H9 (cell line): ENCODE measurements at regions not wholly inside any gene's neighbourhood (a gene's known extent, or its start where the extent isn't known, plus 50 kb on each side); places are given as distances from the start of the nearest gene placed in this dataset.

Experiments used
- DNase-seq: peaks from one replicate; pipeline ENCODE4 v3.0.0-alpha.2; 2017
- H2AFZ ChIP-seq: one replicate; pipeline ENCODE4 v1.6.1; 2013; ENCODE audit warnings: mild to moderate bottlenecking, low read length, control low read depth, moderate library complexity
- H2AK5ac ChIP-seq: 2 replicates; pipeline ENCODE4 v1.6.1; 2013; ENCODE audit warnings: low read length, control low read depth, mixed read lengths; ENCODE audit not compliant: insufficient read length
- H2BK120ac ChIP-seq: one replicate; pipeline ENCODE4 v1.6.1; 2013; ENCODE audit warnings: low read depth, mild to moderate bottlenecking, low read length, control low read depth, inconsistent platforms; ENCODE audit not compliant: poor library complexity, severe bottlenecking
- H2BK12ac ChIP-seq: 2 replicates; pipeline ENCODE4 v1.6.1; 2013; ENCODE audit warnings: low read length, control low read depth, mixed read lengths, low read depth; ENCODE audit not compliant: insufficient read length
- H2BK15ac ChIP-seq: 2 replicates; pipeline ENCODE4 v1.6.1; 2013; ENCODE audit warnings: low read depth, low read length, control low read depth
- H2BK20ac ChIP-seq: one replicate; pipeline ENCODE4 v1.6.1; 2013; ENCODE audit warnings: low read depth, mild to moderate bottlenecking, low read length, control low read depth, inconsistent platforms; ENCODE audit not compliant: poor library complexity, severe bottlenecking
- H2BK5ac ChIP-seq: 2 replicates; pipeline ENCODE4 v1.6.1; 2013; ENCODE audit warnings: low read length, control low read depth, mixed read lengths; ENCODE audit not compliant: insufficient read length
- H3K14ac ChIP-seq: 2 replicates; pipeline ENCODE4 v1.6.1; 2013; ENCODE audit warnings: low read length, control low read depth; ENCODE audit not compliant: insufficient read depth
- H3K18ac ChIP-seq: 2 replicates; pipeline ENCODE4 v1.6.1; 2013; ENCODE audit warnings: low read depth, mild to moderate bottlenecking, mixed read lengths, low read length, control low read depth; ENCODE audit not compliant: insufficient read length
- H3K23ac ChIP-seq: 2 replicates; pipeline ENCODE4 v1.6.1; 2013; ENCODE audit warnings: low read length, control low read depth, mixed read lengths, low read depth; ENCODE audit not compliant: insufficient read length
- H3K23me2 ChIP-seq: 2 replicates; pipeline ENCODE4 v1.6.1; 2013; ENCODE audit warnings: low read depth, mild to moderate bottlenecking, mixed read lengths, low read length, control low read depth; ENCODE audit not compliant: insufficient read length, poor library complexity, severe bottlenecking
- H3K27ac ChIP-seq: 2 replicates; pipeline ENCODE4 v1.5.1; 2013; ENCODE audit warnings: low read length, control low read depth, mixed read lengths, low read depth; ENCODE audit not compliant: insufficient read length
- H3K27me3 ChIP-seq: 2 replicates; pipeline ENCODE4 v1.6.1; 2013; ENCODE audit warnings: low read length, control low read depth, inconsistent platforms; ENCODE audit not compliant: insufficient read depth
- H3K4ac ChIP-seq: 2 replicates; pipeline ENCODE4 v1.6.1; 2013; ENCODE audit warnings: low read depth, mild to moderate bottlenecking, control low read depth, inconsistent platforms, low read length, moderate library complexity
- H3K4me1 ChIP-seq: 2 replicates; pipeline ENCODE4 v1.6.1; 2013; ENCODE audit warnings: low read length, control low read depth, inconsistent platforms; ENCODE audit not compliant: insufficient read depth
- H3K4me2 ChIP-seq: 2 replicates; pipeline ENCODE4 v1.6.1; 2013; ENCODE audit warnings: low read length, control low read depth, mixed read lengths; ENCODE audit not compliant: insufficient read length, insufficient read depth
- H3K56ac ChIP-seq: 2 replicates; pipeline ENCODE4 v1.6.1; 2013; ENCODE audit warnings: low read depth, mild to moderate bottlenecking, mixed read lengths, low read length, control low read depth; ENCODE audit not compliant: insufficient read length
- H3K79me1 ChIP-seq: 2 replicates; pipeline ENCODE4 v1.6.1; 2013; ENCODE audit warnings: low read depth, mild to moderate bottlenecking, moderate library complexity, low read length, control low read depth, inconsistent platforms; ENCODE audit not compliant: insufficient read depth, poor library complexity, severe bottlenecking
- H3K79me2 ChIP-seq: 2 replicates; pipeline ENCODE4 v1.6.1; 2013; ENCODE audit warnings: low read length, control low read depth, inconsistent platforms; ENCODE audit not compliant: insufficient read depth
- H3K9ac ChIP-seq: 2 replicates; pipeline ENCODE4 v1.6.1; 2013; ENCODE audit warnings: low read length, control low read depth, mixed read lengths; ENCODE audit not compliant: insufficient read length; ENCODE audit errors: extremely low read depth
- H3K9me3 ChIP-seq: one replicate; pipeline ENCODE4 v1.6.1; 2013; ENCODE audit warnings: low read depth, low read length, inconsistent platforms; ENCODE audit not compliant: control insufficient read depth
- H3T11ph ChIP-seq: one replicate; pipeline ENCODE4 v1.6.1; 2013; ENCODE audit warnings: mild to moderate bottlenecking, low read length, control low read depth, inconsistent platforms
- H4K20me1 ChIP-seq: one replicate; pipeline ENCODE4 v1.6.1; 2013; ENCODE audit not compliant: control insufficient read depth, insufficient read length, insufficient read depth
- H4K5ac ChIP-seq: 2 replicates; pipeline ENCODE4 v1.6.1; 2013; ENCODE audit warnings: low read depth, mild to moderate bottlenecking, mixed read lengths, low read length, control low read depth; ENCODE audit not compliant: insufficient read length
- H4K8ac ChIP-seq: replicated peaks from 2 replicates; pipeline ENCODE4 v1.6.1; 2013; ENCODE audit warnings: low read length, control low read depth, mixed read lengths, low read depth; ENCODE audit not compliant: insufficient read length
- H4K91ac ChIP-seq: 2 replicates; pipeline ENCODE4 v1.6.1; 2013; ENCODE audit warnings: low read depth, mild to moderate bottlenecking, moderate library complexity, mixed read lengths, low read length, control low read depth; ENCODE audit not compliant: insufficient read length
- H3K27ac Mint-ChIP-seq, 3 experiments: 2 replicates in 2 of 3; 3 replicates in 1 of 3; pipeline ENCODE4 v1.8.0; 2020 to 2021; ENCODE audit warnings: mixed read lengths in 3 of 3, mild to moderate bottlenecking in 1 of 3, moderate library complexity in 1 of 3
- H3K27me3 Mint-ChIP-seq: 2 replicates; pipeline ENCODE4 v1.8.0; 2021; ENCODE audit warnings: low read depth, mild to moderate bottlenecking, moderate library complexity, mixed read lengths
- H3K36me3 Mint-ChIP-seq, 3 experiments: 2 replicates in 2 of 3; 3 replicates in 1 of 3; pipeline ENCODE4 v1.8.0; 2020 to 2021; ENCODE audit warnings: low read depth in 3 of 3, mixed read lengths in 3 of 3; ENCODE audit not compliant: insufficient read depth in 1 of 3
- H3K4me1 Mint-ChIP-seq, 2 experiments: 2 replicates each; pipeline ENCODE4 v1.8.0; 2020; ENCODE audit warnings: mixed read lengths in 2 of 2
- H3K4me3 Mint-ChIP-seq, 2 experiments: 2 replicates in 1 of 2; 3 replicates in 1 of 2; pipeline ENCODE4 v1.8.0; 2020 to 2021; ENCODE audit warnings: mild to moderate bottlenecking in 2 of 2, mixed read lengths in 2 of 2, moderate library complexity in 1 of 2
- H3K9me3 Mint-ChIP-seq, 2 experiments: 2 replicates in 1 of 2; 3 replicates in 1 of 2; pipeline ENCODE4 v1.8.0; 2020; ENCODE audit warnings: mild to moderate bottlenecking in 2 of 2, mixed read lengths in 2 of 2, moderate library complexity in 1 of 2
- whole genome bisulfite sequencing: extraction: QIAGEN DNeasy Blood & Tissue Kit; methylation state at CpG from one replicate; pipeline ENCODE4 v1.1.7; 2013; ENCODE audit warnings: missing lambda C conversion rate, low lambda C conversion rate, mixed read lengths; ENCODE audit not compliant: insufficient read length; ENCODE audit errors: extremely low coverage; 5-methylcytosine and 5-hydroxymethylcytosine counted together
- TF ChIP-seq, protein P1 (sequence below): fragments of 200-600 bp; sonication (generic); conservative IDR thresholded peaks from 3 replicates; pipeline ENCODE4 v1.8.0; 2021; ENCODE audit warnings: antibody characterized with exemption, mild to moderate bottlenecking

DNA sequence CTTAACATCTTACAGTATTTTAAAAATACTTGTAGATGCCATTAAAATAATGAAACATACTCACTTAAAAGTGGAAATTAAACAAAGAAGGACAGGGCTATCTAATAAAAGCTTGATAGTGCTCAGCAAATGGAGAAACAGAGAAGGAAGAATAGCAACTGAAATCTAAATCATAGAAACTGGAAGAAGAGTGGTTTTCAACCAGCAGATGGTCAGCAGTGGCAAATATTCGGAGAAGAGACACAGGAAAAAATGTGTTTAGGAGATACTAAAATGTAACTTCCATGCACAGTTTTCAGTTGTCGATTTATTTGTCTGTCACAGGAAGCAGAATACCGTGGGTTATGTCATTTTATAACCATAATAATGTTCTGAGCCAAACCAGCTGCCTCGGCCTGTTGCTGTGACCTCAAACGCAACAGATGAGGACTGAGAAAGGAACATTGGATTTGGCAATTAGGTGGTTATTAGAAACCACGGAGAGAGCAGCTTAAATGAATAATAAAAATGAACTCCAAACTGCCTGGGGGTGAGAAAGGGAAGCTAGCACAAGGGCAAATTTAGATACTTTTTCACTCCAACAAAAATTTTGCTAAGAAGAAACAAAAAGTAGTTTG lies 246.6 kb upstream of the KCNMB2 start:
- Histone ChIP-seq H4K8ac (no peak overlapping the region), H3K27me3 (no peaks in the 10 kb centered on the region), H3K4me1 (no peaks in the 10 kb centered on the region), H3K9me3 (no peaks in the 10 kb centered on the region), H2BK20ac (no peak overlapping the region), H3T11ph (no peak overlapping the region), H3K79me1 (no peaks in the 10 kb centered on the region), H2AK5ac (no peak overlapping the region), H2BK15ac (no peak overlapping the region), H3K27ac (no peak overlapping the region), H2BK120ac (no peak overlapping the region), H4K5ac (no peak overlapping the region), H2BK12ac (no peak overlapping the region), H2AFZ (no peak overlapping the region), H4K91ac (no peak overlapping the region), H3K23me2 (no peaks in the 10 kb centered on the region), H3K79me2 (no peaks in the 10 kb centered on the region), H3K23ac (no peak overlapping the region), H3K14ac (no peak overlapping the region), H2BK5ac (no peak overlapping the region), H3K4ac (no peak overlapping the region), H3K9ac (no peak overlapping the region), H3K56ac (no peak overlapping the region), H4K20me1 (no peaks in the 10 kb centered on the region), H3K18ac (no peak overlapping the region), H3K4me2 (no peak overlapping the region)
- no peak for DNase-seq
- Mint-ChIP-seq H3K9me3 (peaks cover 13 to 20% of the 10 kb centered on the region in 2 experiments; a peak in 4 of 5 replicates), H3K4me3 (no peak overlapping the region), H3K36me3 (peaks cover 2 to 24% (median 6%) of the 10 kb centered on the region in 3 experiments; a peak in 6 of 7 replicates), H3K27ac (no peak overlapping the region), H3K4me1 (peaks cover 7 to 11% of the 10 kb centered on the region in 2 experiments), H3K27me3 (no peaks in the 10 kb centered on the region)
- WGBS, result no CpG with 5 or more reads among the region's 6 CpGs
- TF ChIP-seq, protein P1, sequence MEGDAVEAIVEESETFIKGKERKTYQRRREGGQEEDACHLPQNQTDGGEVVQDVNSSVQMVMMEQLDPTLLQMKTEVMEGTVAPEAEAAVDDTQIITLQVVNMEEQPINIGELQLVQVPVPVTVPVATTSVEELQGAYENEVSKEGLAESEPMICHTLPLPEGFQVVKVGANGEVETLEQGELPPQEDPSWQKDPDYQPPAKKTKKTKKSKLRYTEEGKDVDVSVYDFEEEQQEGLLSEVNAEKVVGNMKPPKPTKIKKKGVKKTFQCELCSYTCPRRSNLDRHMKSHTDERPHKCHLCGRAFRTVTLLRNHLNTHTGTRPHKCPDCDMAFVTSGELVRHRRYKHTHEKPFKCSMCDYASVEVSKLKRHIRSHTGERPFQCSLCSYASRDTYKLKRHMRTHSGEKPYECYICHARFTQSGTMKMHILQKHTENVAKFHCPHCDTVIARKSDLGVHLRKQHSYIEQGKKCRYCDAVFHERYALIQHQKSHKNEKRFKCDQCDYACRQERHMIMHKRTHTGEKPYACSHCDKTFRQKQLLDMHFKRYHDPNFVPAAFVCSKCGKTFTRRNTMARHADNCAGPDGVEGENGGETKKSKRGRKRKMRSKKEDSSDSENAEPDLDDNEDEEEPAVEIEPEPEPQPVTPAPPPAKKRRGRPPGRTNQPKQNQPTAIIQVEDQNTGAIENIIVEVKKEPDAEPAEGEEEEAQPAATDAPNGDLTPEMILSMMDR, result no peak
